ENCODE measurements at regions not wholly inside any gene's neighbourhood (a gene's known extent, or its start where the extent isn't known, plus 50 kb on each side); places are given as distances from the start of the nearest gene placed in this dataset.

DNA sequence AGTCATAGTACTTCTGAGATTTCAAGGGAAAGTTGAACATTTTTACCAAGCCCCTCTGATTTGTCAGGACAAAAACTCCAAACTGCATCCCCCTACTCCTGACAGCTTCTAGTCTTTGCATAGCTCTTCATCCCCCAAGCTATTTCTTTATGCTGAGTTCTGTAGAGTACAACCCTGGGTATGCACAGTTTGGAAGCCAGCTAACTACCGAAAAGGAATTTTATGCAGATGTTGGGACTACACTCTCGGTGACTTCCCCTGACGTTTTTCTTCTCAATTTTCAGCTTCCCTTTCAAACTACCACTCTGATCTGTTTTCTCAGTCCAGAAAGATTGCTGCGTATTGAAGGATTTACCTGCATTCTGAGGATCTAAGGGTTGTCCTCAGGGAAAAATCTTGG is 1060.2 kb upstream of the ACVR2A start:
- H3K79me2 ChIP-seq (ENCODE audit: insufficient read depth, low read length) = no peaks in the 10 kb centered on the region
- no peaks in the 10 kb centered on the region for H3K4me1 ChIP-seq (ENCODE audit: control insufficient read depth in 1 of 2, insufficient read depth in 2 of 2, low read length in 2 of 2)
- H3K9me2 ChIP-seq (ENCODE audit: insufficient read depth) = no peaks in the 10 kb centered on the region
- no peak overlapping the region for H2AFZ ChIP-seq (ENCODE audit: low read depth, low read length, poor library complexity, severe bottlenecking)
- ChIA-PET POLR2A (no interaction called here), RAD21 (ENCODE audit: low non-redundant PET in 1 of 2, low total read pairs in 2 of 2, uncharacterized antibody in 2 of 2, unreplicated experiment in 2 of 2) (no interaction called here), CTCF (no interaction called here)
- DNase-seq (ENCODE audit: low read depth, low spot score) (no peak), ATAC-seq (no peak)
- no peak overlapping the region for H3K9ac ChIP-seq (ENCODE audit: low read length)
- no peak overlapping the region for H3K4me3 ChIP-seq (replicated peaks in 1 of 2; ENCODE audit: low read depth in 1 of 2, low read length in 2 of 2)
- no peak overlapping the region for H3K4me2 ChIP-seq (ENCODE audit: low read length)
- H3K27me3 ChIP-seq (ENCODE audit: insufficient read depth, low read length) = no peaks in the 10 kb centered on the region
- TF ChIP-seq EZH2phosphoT487 (IDR thresholded peaks at IDR 0.05; ENCODE audit: borderline replicate concordance) (no peak), YY1 (IDR thresholded peaks at IDR 0.05; ENCODE audit: extremely low read depth, insufficient replicate concordance, low read depth, low read length) (no peak), ELF1 (IDR thresholded peaks at IDR 0.05; ENCODE audit: borderline replicate concordance, low read depth) (no peak), CBX3 (IDR thresholded peaks at IDR 0.05; ENCODE audit: low read depth) (no peak), CEBPB (IDR thresholded peaks at IDR 0.05; ENCODE audit: low read depth) (no peak), EGR1 (IDR thresholded peaks at IDR 0.05; ENCODE audit: low read depth) (no peak)
- TF ChIP-seq, protein P1, sequence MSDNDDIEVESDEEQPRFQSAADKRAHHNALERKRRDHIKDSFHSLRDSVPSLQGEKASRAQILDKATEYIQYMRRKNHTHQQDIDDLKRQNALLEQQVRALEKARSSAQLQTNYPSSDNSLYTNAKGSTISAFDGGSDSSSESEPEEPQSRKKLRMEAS (IDR thresholded peaks at IDR 0.05) = no peak
- TF ChIP-seq, protein P2, sequence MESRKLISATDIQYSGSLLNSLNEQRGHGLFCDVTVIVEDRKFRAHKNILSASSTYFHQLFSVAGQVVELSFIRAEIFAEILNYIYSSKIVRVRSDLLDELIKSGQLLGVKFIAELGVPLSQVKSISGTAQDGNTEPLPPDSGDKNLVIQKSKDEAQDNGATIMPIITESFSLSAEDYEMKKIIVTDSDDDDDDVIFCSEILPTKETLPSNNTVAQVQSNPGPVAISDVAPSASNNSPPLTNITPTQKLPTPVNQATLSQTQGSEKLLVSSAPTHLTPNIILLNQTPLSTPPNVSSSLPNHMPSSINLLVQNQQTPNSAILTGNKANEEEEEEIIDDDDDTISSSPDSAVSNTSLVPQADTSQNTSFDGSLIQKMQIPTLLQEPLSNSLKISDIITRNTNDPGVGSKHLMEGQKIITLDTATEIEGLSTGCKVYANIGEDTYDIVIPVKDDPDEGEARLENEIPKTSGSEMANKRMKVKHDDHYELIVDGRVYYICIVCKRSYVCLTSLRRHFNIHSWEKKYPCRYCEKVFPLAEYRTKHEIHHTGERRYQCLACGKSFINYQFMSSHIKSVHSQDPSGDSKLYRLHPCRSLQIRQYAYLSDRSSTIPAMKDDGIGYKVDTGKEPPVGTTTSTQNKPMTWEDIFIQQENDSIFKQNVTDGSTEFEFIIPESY (IDR thresholded peaks at IDR 0.05; ENCODE audit: extremely low read depth, insufficient replicate concordance, low read length) = no peak
- no TSS peak for BruUV-seq (replicated peaks)
- no peak overlapping the region for H3K27ac ChIP-seq (ENCODE audit: low read depth, low read length)
- intact Hi-C loops (cut with micrococcal nuclease) = no loop called here
- no peaks in the 10 kb centered on the region for H4K20me1 ChIP-seq (ENCODE audit: insufficient read depth)
- no peaks in the 10 kb centered on the region for H3K9me3 ChIP-seq (ENCODE audit: control insufficient read depth in 1 of 2, insufficient read depth in 1 of 2, low read depth in 1 of 2, low read length in 2 of 2)
- no peaks in the 10 kb centered on the region for H3K36me3 ChIP-seq (ENCODE audit: control insufficient read depth in 1 of 2, insufficient read depth in 2 of 2, low read length in 2 of 2)

GRCh38 chr2:146777181-146777580 is 1067.6 kb upstream of the ACVR2A start:
- Histone ChIP-seq H3K36me3 (ENCODE audit: control insufficient read depth in 1 of 2, insufficient read depth in 2 of 2, low read length in 2 of 2) (no peaks in the 10 kb centered on the region), H3K27ac (ENCODE audit: low read depth, low read length) (no peak overlapping the region), H3K79me2 (ENCODE audit: insufficient read depth, low read length) (no peaks in the 10 kb centered on the region), H2AFZ (ENCODE audit: low read depth, low read length, poor library complexity, severe bottlenecking) (no peak overlapping the region), H3K4me3 (replicated peaks in 1 of 2; ENCODE audit: low read depth in 1 of 2, low read length in 2 of 2) (no peak overlapping the region), H3K9me2 (ENCODE audit: insufficient read depth) (no peaks in the 10 kb centered on the region), H4K20me1 (ENCODE audit: insufficient read depth) (no peaks in the 10 kb centered on the region), H3K9me3 (ENCODE audit: control insufficient read depth in 1 of 2, insufficient read depth in 1 of 2, low read depth in 1 of 2, low read length in 2 of 2) (no peaks in the 10 kb centered on the region), H3K4me1 (ENCODE audit: control insufficient read depth in 1 of 2, insufficient read depth in 2 of 2, low read length in 2 of 2) (no peaks in the 10 kb centered on the region), H3K27me3 (ENCODE audit: insufficient read depth, low read length) (no peaks in the 10 kb centered on the region), H3K4me2 (ENCODE audit: low read length) (no peak overlapping the region), H3K9ac (ENCODE audit: low read length) (no peak overlapping the region)
- ATAC-seq (no peak), DNase-seq (ENCODE audit: low read depth, low spot score) (no peak)
- TF ChIP-seq SP1 (IDR thresholded peaks at IDR 0.05; ENCODE audit: low read depth) (no peak), ZFX (IDR thresholded peaks at IDR 0.05) (no peak), RAD21 (IDR thresholded peaks at IDR 0.05; ENCODE audit: low read depth) (no peak)
- BruUV-seq (replicated peaks) = no TSS peak
- RAD21 ChIA-PET (ENCODE audit: low non-redundant PET in 1 of 2, low total read pairs in 2 of 2, uncharacterized antibody in 2 of 2, unreplicated experiment in 2 of 2) = no interaction called here
- CTCF ChIA-PET = no interaction called here
- intact Hi-C loops (cut with micrococcal nuclease) = no loop called here
- POLR2A ChIA-PET = no interaction called here
